OCI-LY3 (cell line): ENCODE measurements at regions not wholly inside any gene's neighbourhood (a gene's known extent, or its start where the extent isn't known, plus 50 kb on each side); places are given as distances from the start of the nearest gene placed in this dataset.
"Not testable (repeated sequence)": the region's sequence is repeated elsewhere in the genome, so short reads cannot be mapped to it uniquely, and the experiment has no call there.

ENCODE experiments used
- CTCF ChIP-seq: fragments of 200-600, 300-600 bp; sonication (generic); IDR thresholded peaks from 2 replicates; pipeline ENCODE4 v1.5.1; 2014; ENCODE audit warnings: antibody characterized with exemption, low read length, low read depth
- EZH2phosphoT487 ChIP-seq: fragments of 200-600 bp; shearing (Covaris generic); IDR thresholded peaks from 2 replicates; pipeline ENCODE4 v1.6.1; 2018; ENCODE audit warnings: antibody characterized with exemption, mixed run types, low read depth

GRCh38 chr6:134425917-134426316, 108.0 kb upstream of the SGK1 start:
- not testable (repeated sequence) for TF ChIP-seq CTCF, EZH2phosphoT487
